ENCODE measurements at regions not wholly inside any gene's neighbourhood (a gene's known extent, or its start where the extent isn't known, plus 50 kb on each side); places are given as distances from the start of the nearest gene placed in this dataset.

DNA sequence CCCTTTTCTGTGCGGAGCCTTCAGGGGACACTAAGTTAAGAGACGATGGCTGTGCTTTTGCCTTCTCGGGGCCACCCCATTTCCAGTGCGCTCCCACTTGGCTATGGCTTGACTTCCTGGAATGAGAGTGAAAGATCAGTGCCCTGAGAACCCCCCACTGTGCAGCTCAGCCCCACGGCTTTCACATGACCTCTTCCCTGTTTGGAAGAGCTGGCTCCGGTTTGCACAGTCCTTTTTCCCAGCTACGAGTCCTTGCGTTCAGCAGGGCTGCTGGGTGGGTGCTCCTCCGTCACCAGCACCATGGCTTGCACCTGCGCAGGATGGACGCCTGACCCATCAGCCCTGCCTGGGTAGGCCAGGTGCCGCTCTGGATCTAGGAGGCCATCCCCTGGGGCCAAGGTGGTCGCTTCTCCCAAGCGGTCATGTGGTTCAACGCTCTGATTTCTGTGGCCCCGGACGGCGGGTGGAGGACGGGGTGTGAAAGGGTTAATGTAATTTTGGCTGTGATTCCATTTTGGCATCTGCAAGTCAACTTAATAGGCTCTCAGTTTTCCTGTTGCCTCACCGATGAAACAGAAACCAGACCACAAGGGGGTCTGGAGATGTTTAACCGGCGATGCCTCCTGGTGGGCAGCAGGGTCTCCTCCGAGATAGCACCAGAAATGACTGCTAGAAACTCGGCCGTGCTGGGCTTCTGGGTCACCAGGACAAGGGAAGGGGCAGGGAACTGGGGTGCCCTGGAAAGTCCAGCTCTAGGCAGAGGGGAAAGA, 113.1 kb upstream of the HAAO start:
- TF ChIP-seq, protein P1, sequence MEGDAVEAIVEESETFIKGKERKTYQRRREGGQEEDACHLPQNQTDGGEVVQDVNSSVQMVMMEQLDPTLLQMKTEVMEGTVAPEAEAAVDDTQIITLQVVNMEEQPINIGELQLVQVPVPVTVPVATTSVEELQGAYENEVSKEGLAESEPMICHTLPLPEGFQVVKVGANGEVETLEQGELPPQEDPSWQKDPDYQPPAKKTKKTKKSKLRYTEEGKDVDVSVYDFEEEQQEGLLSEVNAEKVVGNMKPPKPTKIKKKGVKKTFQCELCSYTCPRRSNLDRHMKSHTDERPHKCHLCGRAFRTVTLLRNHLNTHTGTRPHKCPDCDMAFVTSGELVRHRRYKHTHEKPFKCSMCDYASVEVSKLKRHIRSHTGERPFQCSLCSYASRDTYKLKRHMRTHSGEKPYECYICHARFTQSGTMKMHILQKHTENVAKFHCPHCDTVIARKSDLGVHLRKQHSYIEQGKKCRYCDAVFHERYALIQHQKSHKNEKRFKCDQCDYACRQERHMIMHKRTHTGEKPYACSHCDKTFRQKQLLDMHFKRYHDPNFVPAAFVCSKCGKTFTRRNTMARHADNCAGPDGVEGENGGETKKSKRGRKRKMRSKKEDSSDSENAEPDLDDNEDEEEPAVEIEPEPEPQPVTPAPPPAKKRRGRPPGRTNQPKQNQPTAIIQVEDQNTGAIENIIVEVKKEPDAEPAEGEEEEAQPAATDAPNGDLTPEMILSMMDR (conservative IDR thresholded peaks at IDR 0.05), result no peak
- no peak for TF ChIP-seq EZH2 (IDR thresholded peaks at IDR 0.05; ENCODE audit: low read depth)

Measured in PC-9 (cell line).